Ureter (tissue), 1 donor: ENCODE measurements at regions not wholly inside any gene's neighbourhood (a gene's known extent, or its start where the extent isn't known, plus 50 kb on each side); places are given as distances from the start of the nearest gene placed in this dataset.

Experiments
- DNase-seq: peaks from one replicate; pipeline ENCODE4 v3.0.0-alpha.2; 2020; ENCODE audit warnings: low spot score
- donor health status: DM: yes; HTN: yes; CAD: no.

DNA sequence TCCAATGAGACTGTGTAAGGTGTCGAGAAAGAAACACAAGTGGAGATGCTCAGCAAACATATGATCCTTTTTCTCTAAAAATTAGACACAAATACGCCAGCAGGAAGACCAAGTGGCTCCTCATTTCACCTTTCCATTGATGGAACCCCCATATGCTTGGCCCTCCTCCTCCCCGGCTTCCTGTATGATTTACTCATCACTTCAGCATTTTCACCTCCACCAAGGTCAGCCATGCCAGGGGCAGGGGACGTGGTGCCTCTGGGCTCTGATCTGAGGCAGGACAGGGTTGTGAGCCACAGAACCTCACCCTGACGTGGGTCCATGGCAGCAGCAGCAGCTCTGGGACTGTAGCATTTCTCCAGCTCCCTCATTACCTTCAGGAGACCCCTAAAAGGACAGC is 116.8 kb upstream of the PFKP start:
- no peak for DNase-seq

DNA sequence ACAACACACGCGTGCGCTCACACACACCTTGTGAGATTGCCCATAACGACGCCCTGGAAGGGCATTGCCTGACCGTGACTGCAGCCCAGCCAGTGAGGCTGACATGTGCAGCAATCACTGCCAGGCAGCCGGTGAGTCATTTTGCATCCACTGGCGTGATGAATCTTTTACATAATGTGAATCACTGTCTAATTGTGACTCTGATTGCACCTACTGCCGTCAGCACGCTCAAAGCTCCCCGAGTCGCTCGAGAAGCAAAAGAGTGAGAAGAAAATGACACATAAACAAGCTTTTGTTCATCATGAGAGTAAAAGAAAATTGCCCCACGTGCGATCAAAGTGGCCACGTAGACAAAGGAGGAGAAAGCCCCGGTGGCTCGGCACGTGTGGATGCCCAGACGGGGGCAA is 117.4 kb upstream of the PFKP start:
- DNase-seq, result no peak

- DNase-seq, result no peak
These were observed 118.0 kb upstream of the PFKP start for GRCh38 chr10:2949221-2949947.

GRCh38 chr10:2948127-2948854 is 119.1 kb upstream of the PFKP start:
- no peak for DNase-seq

DNA sequence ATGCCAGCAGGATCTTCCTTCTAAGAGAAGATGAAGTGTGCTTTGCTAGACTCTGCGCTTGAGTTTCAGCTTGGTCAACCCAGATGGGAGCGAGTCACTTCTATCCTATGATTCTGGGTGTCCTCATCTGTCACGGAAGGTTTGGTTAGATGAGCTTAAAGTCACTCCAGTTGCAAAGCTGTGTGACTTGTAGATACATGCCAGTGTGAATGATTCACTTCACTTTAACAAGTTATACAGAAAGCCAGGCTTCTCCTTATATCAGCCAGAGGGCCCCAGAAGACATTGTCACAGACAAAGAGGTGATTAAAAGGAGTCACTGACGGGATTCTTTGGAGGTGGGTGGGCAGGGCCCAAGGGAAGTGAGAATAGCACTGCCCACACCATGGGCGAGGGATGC is 122.6 kb upstream of the PFKP start:
- DNase-seq, result no peak

- no peak for DNase-seq
These were observed 123.3 kb upstream of the PFKP start for GRCh38 chr10:2943932-2944614.

DNA sequence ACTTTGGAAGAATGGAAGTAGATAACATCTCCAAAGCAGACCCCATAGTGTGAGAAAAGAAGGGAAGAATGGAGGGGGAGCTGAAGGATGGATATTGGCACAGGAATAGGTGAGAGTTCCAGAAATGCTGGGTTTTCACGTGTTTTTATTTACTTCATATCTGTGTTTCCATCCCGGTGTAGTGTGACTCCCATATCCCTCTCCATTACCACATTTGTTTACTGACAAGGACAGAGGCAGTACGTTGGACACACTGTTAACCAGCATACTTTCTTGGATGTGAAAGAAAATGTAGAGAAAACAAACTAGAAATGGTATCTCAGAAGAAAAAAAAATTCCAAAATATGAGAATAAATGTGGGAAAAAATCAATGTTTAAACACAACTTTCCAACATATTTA is 124.4 kb upstream of the PFKP start:
- DNase-seq, result no peak

GRCh38 chr10:2938869-2939268 is 128.5 kb upstream of the PFKP start:
- DNase-seq, result no peak

DNA sequence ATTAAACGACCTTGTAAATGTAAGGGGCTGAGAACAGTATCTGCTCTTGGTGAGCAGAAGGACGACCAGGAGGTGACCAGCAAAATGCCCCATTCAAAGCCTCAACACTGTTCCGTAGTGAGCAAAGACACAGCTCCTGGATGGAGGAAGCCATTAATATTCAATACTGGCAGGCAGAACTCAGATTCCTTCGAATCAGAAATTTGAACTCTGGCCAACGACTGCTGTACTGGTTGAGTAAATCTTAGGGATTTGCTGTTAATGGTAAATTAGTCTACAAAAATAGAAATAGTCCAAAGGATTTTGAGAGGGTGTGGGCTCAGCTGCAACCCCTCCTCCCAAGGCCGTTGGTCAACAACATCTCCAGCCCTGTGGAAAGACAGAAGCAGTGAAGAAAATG is 130.5 kb upstream of the PFKP start:
- no peak for DNase-seq

DNA sequence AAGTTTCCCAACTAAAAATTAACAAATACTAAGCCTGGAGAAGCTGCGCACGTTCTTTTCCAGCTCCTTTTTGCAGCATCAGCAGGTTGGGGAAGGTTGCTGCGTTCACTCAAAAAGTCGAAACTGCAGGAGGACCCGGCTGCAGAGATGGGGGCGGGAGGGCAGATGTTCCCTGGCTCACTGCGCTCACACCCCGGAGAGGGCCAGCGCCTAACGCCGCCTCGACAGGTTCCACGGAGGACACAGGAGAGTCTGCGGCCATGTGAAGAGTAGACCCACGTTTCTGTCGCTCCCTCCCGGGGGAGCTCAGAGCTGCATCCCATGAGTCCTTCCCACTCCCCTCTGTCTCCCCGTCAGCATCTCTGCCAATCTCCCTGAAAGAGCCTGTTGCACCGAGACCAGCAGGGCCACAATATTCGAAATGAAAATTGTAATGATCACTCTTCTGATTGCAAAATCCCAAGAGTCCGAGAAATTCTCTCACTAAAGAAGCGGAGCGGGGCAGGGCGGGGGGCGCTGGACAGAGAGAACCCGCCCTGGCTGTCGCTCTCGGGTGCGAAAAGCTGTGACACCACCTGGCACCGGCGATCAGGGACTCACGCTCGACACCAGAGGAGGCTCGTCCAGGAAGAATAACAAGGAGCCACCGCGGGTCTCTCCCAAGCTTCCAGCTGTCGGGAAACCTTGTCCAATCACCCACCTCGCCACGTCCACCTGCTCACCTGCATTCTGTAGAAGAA is 131.5 kb upstream of the PFKP start:
- DNase-seq, result no peak

DNA sequence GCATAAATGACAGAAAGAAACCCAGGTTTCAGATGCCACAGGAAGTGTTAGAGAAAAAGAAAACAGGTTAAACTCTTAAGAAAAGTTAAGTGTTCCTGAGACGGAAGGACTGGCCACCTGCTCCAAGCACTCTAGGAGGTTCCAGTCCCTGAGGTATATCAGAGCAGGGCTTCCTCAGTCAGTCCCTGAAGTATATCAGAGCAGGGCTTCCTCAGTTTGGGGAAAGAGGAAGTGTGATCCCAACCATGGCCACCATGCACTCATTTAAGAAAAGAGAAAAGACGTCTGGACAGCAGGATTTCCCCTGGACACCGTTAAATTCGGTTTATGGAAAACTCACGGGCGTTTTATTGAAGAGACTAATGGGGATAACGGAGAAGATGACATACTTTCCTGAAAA is 133.4 kb upstream of the PFKP start:
- DNase-seq, result no peak

- DNase-seq, result no peak
These were observed 133.8 kb upstream of the PFKP start for GRCh38 chr10:2933519-2933918.

GRCh38 chr10:2933071-2933470 is 134.3 kb upstream of the PFKP start:
- no peak for DNase-seq

GRCh38 chr10:2929480-2930258 is 137.7 kb upstream of the PFKP start:
- DNase-seq, result no peak

DNA sequence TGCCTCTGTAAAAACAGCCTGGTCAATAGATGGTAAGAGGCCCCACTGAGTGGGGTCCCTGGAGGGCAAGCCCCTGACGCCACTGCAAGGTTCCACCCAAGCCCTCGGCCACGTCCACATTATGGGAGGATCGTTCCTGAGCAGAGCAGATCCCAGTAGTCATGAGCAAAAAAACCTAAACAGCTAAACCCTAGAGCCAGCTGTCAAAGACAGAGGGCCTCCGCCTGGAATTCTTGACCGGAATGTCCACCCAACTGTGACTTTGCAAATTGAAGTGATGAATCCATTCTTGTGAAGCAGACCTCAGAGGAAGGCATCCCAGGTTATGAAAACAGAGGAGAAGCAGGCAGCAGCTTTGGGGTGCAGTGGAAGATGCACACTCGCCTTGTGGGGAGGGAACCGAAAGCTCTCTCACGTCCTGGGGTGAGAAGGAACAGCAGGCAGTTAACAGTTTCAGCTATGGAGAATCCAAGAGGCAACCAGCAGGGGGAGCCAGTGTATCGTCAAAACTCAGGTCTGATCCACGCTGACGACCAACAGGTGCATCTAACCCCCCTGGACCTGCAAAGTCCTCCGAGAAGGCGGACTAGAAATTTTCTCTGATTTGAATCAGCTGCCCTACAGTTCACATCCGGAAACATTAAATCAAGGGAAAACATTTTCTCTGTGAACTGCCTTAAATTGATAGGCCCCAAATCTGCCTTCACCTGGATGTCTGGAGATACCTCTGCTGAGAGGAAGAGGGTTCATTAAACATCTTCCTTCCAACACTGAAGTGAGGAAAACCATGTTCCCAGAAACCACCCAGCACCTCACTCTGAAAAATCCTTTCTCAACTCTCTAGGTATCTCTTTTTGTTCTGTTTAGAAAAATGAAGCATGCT is 139.1 kb upstream of the PFKP start:
- DNase-seq, result peak; percentile 68

DNA sequence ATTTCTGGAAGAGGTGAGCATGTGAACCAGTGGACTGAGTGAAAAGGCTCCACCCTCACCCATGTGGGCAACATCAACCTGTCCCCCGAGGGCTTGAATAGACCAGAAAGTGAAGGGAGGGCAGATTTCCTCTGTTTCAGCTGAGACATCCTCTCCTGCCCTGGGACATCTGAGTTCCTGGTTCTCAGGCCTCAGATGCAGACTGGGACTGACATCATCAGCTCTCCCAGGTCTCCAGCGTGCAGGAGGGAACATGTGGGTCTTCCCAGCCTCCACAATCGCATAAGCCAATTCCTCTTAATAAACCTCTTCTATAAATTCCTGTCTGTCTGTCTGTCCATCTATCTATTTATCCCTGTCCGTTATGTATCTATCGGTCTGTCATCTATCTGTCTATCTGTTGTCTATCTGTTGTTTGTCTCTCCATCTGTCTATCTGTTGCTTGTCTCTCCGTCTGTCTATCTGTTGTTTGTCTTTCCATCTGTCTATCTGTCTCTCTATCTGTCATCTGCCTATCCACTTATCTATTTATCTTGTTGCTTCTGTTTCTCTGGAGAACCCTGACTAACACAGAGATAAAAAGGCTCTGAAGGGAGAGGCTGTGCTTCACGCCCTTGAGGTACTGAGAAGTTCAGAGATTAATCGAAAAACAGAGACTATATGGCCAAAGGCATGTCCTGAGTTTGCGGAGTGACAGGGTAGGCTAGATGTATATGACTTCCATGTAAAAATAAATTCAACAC is 140.3 kb upstream of the PFKP start:
- DNase-seq, result no peak

DNA sequence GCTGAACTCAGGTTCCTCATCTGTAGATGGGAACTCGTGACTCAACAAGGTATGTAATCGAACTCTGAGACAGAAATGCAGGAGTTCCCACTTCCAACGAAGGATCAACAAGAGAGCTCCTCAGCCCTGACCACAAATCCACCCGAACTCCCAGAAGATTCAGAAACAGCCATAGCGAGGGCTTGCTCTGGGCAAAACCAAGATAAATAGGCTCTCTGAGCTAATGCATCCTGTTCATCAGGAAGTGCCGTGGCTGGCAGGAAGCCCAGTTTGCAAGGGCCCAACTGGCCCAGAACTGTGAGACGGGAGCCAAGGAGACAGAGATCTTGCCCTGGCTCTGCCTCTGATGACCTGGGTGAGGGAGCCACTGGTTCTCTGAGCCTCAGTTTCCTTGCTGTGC is 141.7 kb upstream of the PFKP start:
- peak; percentile 77 for DNase-seq

DNA sequence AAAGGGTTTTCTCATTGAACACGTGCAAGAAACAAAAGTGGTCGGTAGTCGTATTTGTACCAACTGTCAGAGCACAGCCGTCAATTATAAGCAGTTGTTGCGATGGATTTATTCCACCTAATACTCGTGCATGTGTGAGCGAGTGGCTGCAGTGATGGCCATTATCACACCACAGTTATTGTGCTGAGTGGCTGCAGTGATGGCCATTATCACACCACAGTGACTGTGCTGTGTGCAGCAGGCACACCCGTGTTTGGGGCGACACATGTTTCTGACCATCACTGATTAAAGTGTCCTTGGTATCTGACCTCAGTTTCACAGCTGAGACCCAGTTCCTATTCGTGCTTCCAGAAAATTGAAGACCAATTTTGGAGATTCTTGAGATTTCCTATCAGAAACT is 142.9 kb upstream of the PFKP start:
- DNase-seq, result no peak

- DNase-seq, result no peak
These were observed 145.2 kb upstream of the PFKP start for GRCh38 chr10:2921956-2922680.
